ENCODE measurements at regions not wholly inside any gene's neighbourhood (a gene's known extent, or its start where the extent isn't known, plus 50 kb on each side); places are given as distances from the start of the nearest gene placed in this dataset.

DNA sequence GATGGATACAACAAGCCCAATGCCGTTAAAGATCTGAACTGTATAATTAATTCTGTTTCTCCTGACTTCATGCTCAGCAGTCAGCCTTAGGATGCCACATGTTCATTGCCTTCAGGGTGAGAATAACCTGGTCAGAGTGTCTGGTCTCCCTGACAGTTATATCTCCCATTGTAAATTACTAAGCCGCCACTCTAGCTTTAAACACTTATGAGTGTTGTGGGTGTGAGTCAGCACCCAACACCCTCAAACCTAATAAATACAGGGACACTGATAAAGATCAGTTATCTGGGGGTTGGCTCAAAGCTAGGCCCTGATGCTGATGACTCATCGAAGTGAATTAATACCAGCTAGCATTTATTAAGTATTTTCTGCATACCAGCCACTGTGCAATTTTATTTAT, 64.9 kb upstream of the DYNLT3 start:
- no peak overlapping the region for H4K8ac ChIP-seq (ENCODE audit: low read length)
- H4K91ac ChIP-seq (ENCODE audit: low read length) = no peak overlapping the region
- H3K4ac ChIP-seq (ENCODE audit: low read depth in 1 of 2, low read length in 2 of 2) = no peak overlapping the region
- H2BK5ac ChIP-seq (ENCODE audit: low read depth, low read length, poor library complexity, severe bottlenecking) = no peak overlapping the region
- H3K9me3 ChIP-seq (ENCODE audit: control insufficient read depth, low read length) = no peaks in the 10 kb centered on the region
- no peak overlapping the region for H3K9ac ChIP-seq (ENCODE audit: low read length)
- H3K79me1 ChIP-seq (replicated peaks; ENCODE audit: low read length, poor library complexity, severe bottlenecking) = peaks cover 4% of the 10 kb centered on the region
- H3K4me2 ChIP-seq (ENCODE audit: low read length, poor library complexity, severe bottlenecking) = no peak overlapping the region
- DNase-seq = peak; percentile 41
- H3K18ac ChIP-seq (ENCODE audit: low read depth in 1 of 2, low read length in 2 of 2) = no peak overlapping the region
- 60% methylated on average over 1 of the region's 3 CpGs for WGBS
- no peaks in the 10 kb centered on the region for H3K4me1 ChIP-seq (ENCODE audit: control insufficient read depth, insufficient read depth, low read depth, low read length)
- no peak overlapping the region for H3K14ac ChIP-seq (ENCODE audit: low read length in 2 of 2)
- H2BK15ac ChIP-seq (ENCODE audit: low read depth, poor library complexity, severe bottlenecking) = no peak overlapping the region
- no peak overlapping the region for H3K4me3 ChIP-seq (ENCODE audit: insufficient read depth in 1 of 2, low read depth in 1 of 2, low read length in 2 of 2)
- H2BK12ac ChIP-seq (ENCODE audit: low read length in 2 of 2) = no peak overlapping the region
- H2AFZ ChIP-seq (ENCODE audit: low read depth, low read length) = no peak overlapping the region
- H3K27ac ChIP-seq (ENCODE audit: low read length, poor library complexity, severe bottlenecking) = peak overlapping the region; percentile 23
- H3K27me3 ChIP-seq (ENCODE audit: control insufficient read depth in 1 of 2, insufficient read depth in 1 of 2, low read length in 2 of 2) = peaks cover 0 to 4% of the 10 kb centered on the region in 2 experiments
- no peak overlapping the region for H3K23ac ChIP-seq (ENCODE audit: low read length in 2 of 2)
- H2AK5ac ChIP-seq (ENCODE audit: low read length, severe bottlenecking) = no peak overlapping the region
- no peak overlapping the region for H2BK120ac ChIP-seq (ENCODE audit: low read depth, low read length)
- no peaks in the 10 kb centered on the region for H3K36me3 ChIP-seq (ENCODE audit: control insufficient read depth in 1 of 2, insufficient read depth in 2 of 2, low read depth in 1 of 2, low read length in 2 of 2)

GRCh38 chrX:37912777-37913176, 65.4 kb upstream of the DYNLT3 start:
- Histone ChIP-seq H2AK5ac (ENCODE audit: low read length, severe bottlenecking) (no peak overlapping the region), H3K9me3 (ENCODE audit: control insufficient read depth, low read length) (peaks cover 3% of the 10 kb centered on the region), H3K9ac (ENCODE audit: low read length) (no peak overlapping the region), H4K8ac (ENCODE audit: low read length) (no peak overlapping the region), H2BK5ac (ENCODE audit: low read depth, low read length, poor library complexity, severe bottlenecking) (no peak overlapping the region), H2BK15ac (ENCODE audit: low read depth, poor library complexity, severe bottlenecking) (no peak overlapping the region), H3K4me2 (ENCODE audit: low read length, poor library complexity, severe bottlenecking) (no peak overlapping the region), H3K79me1 (replicated peaks; ENCODE audit: low read length, poor library complexity, severe bottlenecking) (peaks cover 4% of the 10 kb centered on the region), H2BK12ac (ENCODE audit: low read length in 2 of 2) (no peak overlapping the region), H3K4me1 (ENCODE audit: control insufficient read depth, insufficient read depth, low read depth, low read length) (no peaks in the 10 kb centered on the region), H3K4me3 (ENCODE audit: insufficient read depth in 1 of 2, low read depth in 1 of 2, low read length in 2 of 2) (no peak overlapping the region), H3K36me3 (ENCODE audit: control insufficient read depth in 1 of 2, insufficient read depth in 2 of 2, low read depth in 1 of 2, low read length in 2 of 2) (no peaks in the 10 kb centered on the region), H4K91ac (ENCODE audit: low read length) (no peak overlapping the region), H3K27ac (ENCODE audit: low read length, poor library complexity, severe bottlenecking) (no peak overlapping the region), H3K18ac (ENCODE audit: low read depth in 1 of 2, low read length in 2 of 2) (no peak overlapping the region), H3K27me3 (ENCODE audit: control insufficient read depth in 1 of 2, insufficient read depth in 1 of 2, low read length in 2 of 2) (peaks cover 0 to 4% of the 10 kb centered on the region in 2 experiments), H3K14ac (ENCODE audit: low read length in 2 of 2) (no peak overlapping the region), H2BK120ac (ENCODE audit: low read depth, low read length) (no peak overlapping the region), H3K23ac (ENCODE audit: low read length in 2 of 2) (no peak overlapping the region), H2AFZ (ENCODE audit: low read depth, low read length) (no peak overlapping the region), H3K4ac (ENCODE audit: low read depth in 1 of 2, low read length in 2 of 2) (no peak overlapping the region)
- no peak for DNase-seq

GRCh38 chrX:37918168-37918567, 70.8 kb upstream of the DYNLT3 start:
- no peak overlapping the region for H3K23ac ChIP-seq (ENCODE audit: low read length in 2 of 2)
- H2BK120ac ChIP-seq (ENCODE audit: low read depth, low read length) = no peak overlapping the region
- H3K9me3 ChIP-seq (ENCODE audit: control insufficient read depth, low read length) = peaks cover 22% of the 10 kb centered on the region
- H4K8ac ChIP-seq (ENCODE audit: low read length) = no peak overlapping the region
- H3K36me3 ChIP-seq (ENCODE audit: control insufficient read depth in 1 of 2, insufficient read depth in 2 of 2, low read depth in 1 of 2, low read length in 2 of 2) = no peaks in the 10 kb centered on the region
- H3K4me1 ChIP-seq (ENCODE audit: control insufficient read depth, insufficient read depth, low read depth, low read length) = no peaks in the 10 kb centered on the region
- H3K14ac ChIP-seq (ENCODE audit: low read length in 2 of 2) = no peak overlapping the region
- H3K9ac ChIP-seq (ENCODE audit: low read length) = no peak overlapping the region
- no peak overlapping the region for H2AFZ ChIP-seq (ENCODE audit: low read depth, low read length)
- H3K18ac ChIP-seq (ENCODE audit: low read depth in 1 of 2, low read length in 2 of 2) = no peak overlapping the region
- no peak overlapping the region for H2BK5ac ChIP-seq (ENCODE audit: low read depth, low read length, poor library complexity, severe bottlenecking)
- H3K4me3 ChIP-seq (ENCODE audit: insufficient read depth in 1 of 2, low read depth in 1 of 2, low read length in 2 of 2) = no peak overlapping the region
- H3K27ac ChIP-seq (ENCODE audit: low read length, poor library complexity, severe bottlenecking) = no peak overlapping the region
- no peak overlapping the region for H2BK15ac ChIP-seq (ENCODE audit: low read depth, poor library complexity, severe bottlenecking)
- H3K4ac ChIP-seq (ENCODE audit: low read depth in 1 of 2, low read length in 2 of 2) = no peak overlapping the region
- no peak overlapping the region for H3K4me2 ChIP-seq (ENCODE audit: low read length, poor library complexity, severe bottlenecking)
- H3K27me3 ChIP-seq (ENCODE audit: control insufficient read depth in 1 of 2, insufficient read depth in 1 of 2, low read length in 2 of 2) = peaks cover 0 to 4% of the 10 kb centered on the region in 2 experiments
- DNase-seq = no peak
- no peak overlapping the region for H2AK5ac ChIP-seq (ENCODE audit: low read length, severe bottlenecking)
- no peak overlapping the region for H2BK12ac ChIP-seq (ENCODE audit: low read length in 2 of 2)
- H4K91ac ChIP-seq (ENCODE audit: low read length) = no peak overlapping the region
- peaks cover 4% of the 10 kb centered on the region for H3K79me1 ChIP-seq (replicated peaks; ENCODE audit: low read length, poor library complexity, severe bottlenecking)

GRCh38 chrX:37918703-37919102, 71.3 kb upstream of the DYNLT3 start:
- Histone ChIP-seq H2BK15ac (ENCODE audit: low read depth, poor library complexity, severe bottlenecking) (no peak overlapping the region), H4K91ac (ENCODE audit: low read length) (no peak overlapping the region), H4K8ac (ENCODE audit: low read length) (no peak overlapping the region), H2BK120ac (ENCODE audit: low read depth, low read length) (no peak overlapping the region), H2AK5ac (ENCODE audit: low read length, severe bottlenecking) (no peak overlapping the region), H2BK12ac (ENCODE audit: low read length in 2 of 2) (no peak overlapping the region), H3K27ac (ENCODE audit: low read length, poor library complexity, severe bottlenecking) (no peak overlapping the region), H2AFZ (ENCODE audit: low read depth, low read length) (no peak overlapping the region), H3K9me3 (ENCODE audit: control insufficient read depth, low read length) (peaks cover 22% of the 10 kb centered on the region), H3K4me2 (ENCODE audit: low read length, poor library complexity, severe bottlenecking) (no peak overlapping the region), H3K36me3 (ENCODE audit: control insufficient read depth in 1 of 2, insufficient read depth in 2 of 2, low read depth in 1 of 2, low read length in 2 of 2) (no peaks in the 10 kb centered on the region), H3K23ac (ENCODE audit: low read length in 2 of 2) (no peak overlapping the region), H3K4ac (ENCODE audit: low read depth in 1 of 2, low read length in 2 of 2) (no peak overlapping the region), H3K9ac (ENCODE audit: low read length) (no peak overlapping the region), H3K27me3 (ENCODE audit: control insufficient read depth in 1 of 2, insufficient read depth in 1 of 2, low read length in 2 of 2) (peaks cover 0 to 4% of the 10 kb centered on the region in 2 experiments), H3K4me3 (ENCODE audit: insufficient read depth in 1 of 2, low read depth in 1 of 2, low read length in 2 of 2) (no peak overlapping the region), H3K18ac (ENCODE audit: low read depth in 1 of 2, low read length in 2 of 2) (no peak overlapping the region), H2BK5ac (ENCODE audit: low read depth, low read length, poor library complexity, severe bottlenecking) (no peak overlapping the region), H3K4me1 (ENCODE audit: control insufficient read depth, insufficient read depth, low read depth, low read length) (no peaks in the 10 kb centered on the region), H3K14ac (ENCODE audit: low read length in 2 of 2) (no peak overlapping the region), H3K79me1 (replicated peaks; ENCODE audit: low read length, poor library complexity, severe bottlenecking) (peaks cover 2% of the 10 kb centered on the region)
- no peak for DNase-seq
- no CpG with 5 or more reads among the region's 2 CpGs for WGBS
